GM12873 (cell line): ENCODE measurements at regions not wholly inside any gene's neighbourhood (a gene's known extent, or its start where the extent isn't known, plus 50 kb on each side); places are given as distances from the start of the nearest gene placed in this dataset.

Experiments used
- CTCF ChIP-seq: IDR thresholded peaks from 2 replicates; pipeline ENCODE4 v1.5.1; 2012; ENCODE audit warnings: low read depth, mild to moderate bottlenecking, moderate library complexity, low read length, control low read depth; ENCODE audit not compliant: insufficient read depth; ENCODE audit errors: missing control alignments

GRCh38 chr7:1348096-1348822, 111.0 kb downstream of the MICALL2 start:
- TF ChIP-seq CTCF: no peak

- TF ChIP-seq CTCF: no peak
Measured at GRCh38 chr7:1348823-1349335, 110.4 kb downstream of the MICALL2 start.

GRCh38 chr7:1349351-1349761, 109.9 kb downstream of the MICALL2 start:
- TF ChIP-seq CTCF: no peak

GRCh38 chr7:1351881-1352625, 107.2 kb downstream of the MICALL2 start:
- TF ChIP-seq CTCF: no peak

GRCh38 chr7:1352656-1353271, 106.5 kb downstream of the MICALL2 start:
- no peak for TF ChIP-seq CTCF

GRCh38 chr7:1354661-1355567, 104.4 kb downstream of the MICALL2 start:
- no peak for TF ChIP-seq CTCF
